GM21447 (cell line): ENCODE measurements at regions not wholly inside any gene's neighbourhood (a gene's known extent, or its start where the extent isn't known, plus 50 kb on each side); places are given as distances from the start of the nearest gene placed in this dataset.
"Not testable (repeated sequence)": the region's sequence is repeated elsewhere in the genome, so short reads cannot be mapped to it uniquely, and the experiment has no call there.

Experiments used
- ATAC-seq: cut with Tn5 transposase; IDR thresholded peaks from one replicate; pipeline ENCODE4 v1.9.1; 2021; ENCODE audit not compliant: unreplicated experiment

- no peak for ATAC-seq
Observed at GRCh38 chr5:116787570-116787969, 212.9 kb upstream of the SEMA6A start.

- ATAC-seq: no peak
Observed at GRCh38 chr5:116785106-116785505, 210.5 kb upstream of the SEMA6A start.

- no peak for ATAC-seq
Observed at GRCh38 chr5:116779846-116780245, 205.2 kb upstream of the SEMA6A start.

- no peak for ATAC-seq
Observed at GRCh38 chr5:116778651-116779280, 204.1 kb upstream of the SEMA6A start.

GRCh38 chr5:116778032-116778431, 203.4 kb upstream of the SEMA6A start:
- no peak for ATAC-seq

GRCh38 chr5:116773926-116774325, 199.3 kb upstream of the SEMA6A start:
- no peak for ATAC-seq

- ATAC-seq: no peak
Observed at GRCh38 chr5:116772806-116773205, 198.2 kb upstream of the SEMA6A start.

- no peak for ATAC-seq
Observed at GRCh38 chr5:116772152-116772501, 197.5 kb upstream of the SEMA6A start.

- ATAC-seq: no peak
Observed at GRCh38 chr5:116771466-116772151, 197.0 kb upstream of the SEMA6A start.

- not testable (repeated sequence) for ATAC-seq
Observed at GRCh38 chr5:116769953-116770352, 195.3 kb upstream of the SEMA6A start.

GRCh38 chr5:116769470-116769869, 194.8 kb upstream of the SEMA6A start:
- ATAC-seq: no peak

- ATAC-seq: peak; percentile 47
Observed at GRCh38 chr5:116766470-116766947, 191.9 kb upstream of the SEMA6A start.

- ATAC-seq: no peak
Observed at GRCh38 chr5:116765441-116765840, 190.8 kb upstream of the SEMA6A start.

- ATAC-seq: no peak
Observed at GRCh38 chr5:116764941-116765340, 190.3 kb upstream of the SEMA6A start.

- ATAC-seq: peak; percentile 72
Observed at GRCh38 chr5:116763987-116764866, 189.6 kb upstream of the SEMA6A start.

GRCh38 chr5:116759860-116760640, 185.4 kb upstream of the SEMA6A start:
- no peak for ATAC-seq

GRCh38 chr5:116757326-116757725, 182.7 kb upstream of the SEMA6A start:
- no peak for ATAC-seq

- ATAC-seq: no peak
Observed at GRCh38 chr5:116756531-116756930, 181.9 kb upstream of the SEMA6A start.

GRCh38 chr5:116754556-116754955, 179.9 kb upstream of the SEMA6A start:
- ATAC-seq: no peak

GRCh38 chr5:116751684-116752083, 177.1 kb upstream of the SEMA6A start:
- ATAC-seq: no peak
